ENCODE measurements at regions not wholly inside any gene's neighbourhood (a gene's known extent, or its start where the extent isn't known, plus 50 kb on each side); places are given as distances from the start of the nearest gene placed in this dataset.
"Not testable (repeated sequence)": the region's sequence is repeated elsewhere in the genome, so short reads cannot be mapped to it uniquely, and the experiment has no call there.

- DNase-seq = no peak
Observed at GRCh38 chr13:39895254-39895653, 239.8 kb downstream of the COG6 start.

GRCh38 chr13:39897636-39898035 is 242.2 kb downstream of the COG6 start:
- no peak for DNase-seq

- DNase-seq = no peak
Observed at GRCh38 chr13:39900106-39900750, 244.8 kb downstream of the COG6 start.

GRCh38 chr13:39904959-39905358 is 249.5 kb downstream of the COG6 start:
- no peak for DNase-seq

- DNase-seq = no peak
Observed at GRCh38 chr13:39909634-39910033, 254.2 kb downstream of the COG6 start.

- no peak for DNase-seq
Observed at GRCh38 chr13:39910041-39910440, 254.6 kb downstream of the COG6 start.

- DNase-seq = no peak
Observed at GRCh38 chr13:39910833-39911232, 255.4 kb downstream of the COG6 start.

GRCh38 chr13:39913339-39913738 is 257.9 kb downstream of the COG6 start:
- DNase-seq = no peak

GRCh38 chr13:39913928-39914327 is 258.5 kb downstream of the COG6 start:
- DNase-seq = no peak

GRCh38 chr13:39915418-39915817 is 260.0 kb downstream of the COG6 start:
- no peak for DNase-seq

- no peak for DNase-seq
Observed at GRCh38 chr13:39916330-39916729, 260.9 kb downstream of the COG6 start.

- DNase-seq = no peak
Observed at GRCh38 chr13:39918620-39919236, 263.3 kb downstream of the COG6 start.

- DNase-seq = no peak
Observed at GRCh38 chr13:39920613-39921012, 265.2 kb downstream of the COG6 start.

- no peak for DNase-seq
Observed at GRCh38 chr13:39926345-39926744, 270.9 kb downstream of the COG6 start.

- DNase-seq = no peak
Observed at GRCh38 chr13:39928261-39928660, 272.8 kb downstream of the COG6 start.

GRCh38 chr13:39929583-39929982 is 274.1 kb downstream of the COG6 start:
- no peak for DNase-seq

- DNase-seq = no peak
Observed at GRCh38 chr13:39930060-39930459, 274.6 kb downstream of the COG6 start.

- DNase-seq = no peak
Observed at GRCh38 chr13:39930544-39931444, 275.3 kb downstream of the COG6 start.

GRCh38 chr13:39931505-39931904 is 276.0 kb downstream of the COG6 start:
- DNase-seq = no peak

GRCh38 chr13:39932514-39932913 is 277.1 kb downstream of the COG6 start:
- not testable (repeated sequence) for DNase-seq

- no peak for DNase-seq
Observed at GRCh38 chr13:39935155-39935554, 279.7 kb downstream of the COG6 start.

- DNase-seq = no peak
Observed at GRCh38 chr13:39938596-39938995, 283.1 kb downstream of the COG6 start.

GRCh38 chr13:39941236-39941635 is 285.8 kb downstream of the COG6 start:
- DNase-seq = no peak
